H1 (cell line): ENCODE measurements at regions not wholly inside any gene's neighbourhood (a gene's known extent, or its start where the extent isn't known, plus 50 kb on each side); places are given as distances from the start of the nearest gene placed in this dataset.

Source experiments
- CTCF ChIA-PET: fragments of 300-600 bp; sonication (Branson Sonifier 250); formaldehyde crosslinking; loops from one replicate; lab custom pipeline; 2021; ENCODE audit not compliant: partially characterized antibody; lab: Charles Lee
- POLR2A ChIA-PET: fragments of 300-600 bp; sonication (Branson Sonifier 250); formaldehyde crosslinking; loops from one replicate; lab custom pipeline; 2021; ENCODE audit warnings: inconsistent platforms; ENCODE audit not compliant: partially characterized antibody; lab: Charles Lee
- DNase-seq, 2 experiments: peaks; one replicate each; pipeline versions ENCODE4 v3.0.0 to v3.0.0-alpha.2; 2010 to 2022; ENCODE audit warnings: low spot score in 2 of 2, low read depth in 1 of 2, mixed read lengths in 1 of 2
- FAIRE-seq: peaks from 2 replicates; lab custom pipeline; 2011; peaks lifted over from hg19 to GRCh38; lab: Jason Lieb, UNC
- H2AFZ ChIP-seq: 2 replicates; pipeline ENCODE4 v1.8.1; 2012; ENCODE audit warnings: low read length, inconsistent platforms
- H2AK5ac ChIP-seq: 2 replicates; pipeline ENCODE4 v1.6.1; 2013; ENCODE audit warnings: low read depth, low read length
- H2BK120ac ChIP-seq: replicated peaks from 2 replicates; pipeline ENCODE3; 2013; ENCODE audit warnings: low read depth, low read length, inconsistent platforms
- H2BK12ac ChIP-seq: 2 replicates; pipeline ENCODE4 v1.6.1; 2013; ENCODE audit warnings: low read depth, low read length
- H2BK15ac ChIP-seq: 2 replicates; pipeline ENCODE4 v1.6.1; 2013; ENCODE audit warnings: low read length
- H2BK20ac ChIP-seq: 2 replicates; pipeline ENCODE4 v1.6.1; 2013; ENCODE audit warnings: low read length
- H2BK5ac ChIP-seq: 2 replicates; pipeline ENCODE4 v1.6.1; 2013; ENCODE audit warnings: low read depth, low read length
- H3K14ac ChIP-seq: 2 replicates; pipeline ENCODE4 v1.6.1; 2013; ENCODE audit warnings: inconsistent platforms; ENCODE audit not compliant: insufficient read length
- H3K18ac ChIP-seq: 2 replicates; pipeline ENCODE4 v1.6.1; 2013; ENCODE audit warnings: low read length; ENCODE audit errors: extremely low read depth
- H3K23ac ChIP-seq: 2 replicates; pipeline ENCODE4 v1.6.1; 2013; ENCODE audit warnings: inconsistent platforms; ENCODE audit not compliant: insufficient read length
- H3K23me2 ChIP-seq: 2 replicates; pipeline ENCODE4 v1.6.1; 2013; ENCODE audit warnings: low read depth, low read length
- H3K27ac ChIP-seq: 2 replicates; pipeline ENCODE4 v1.6.1; 2011; ENCODE audit warnings: low read depth, low read length, inconsistent platforms
- H3K27me3 ChIP-seq, 4 experiments: replicated peaks in 1 of 4; 1 replicate in 1 of 4; 2 replicates in 3 of 4; pipeline versions ENCODE4 v1.6.1 to v1.8.1; 2011 to 2013; ENCODE audit warnings: low read length in 3 of 4, mild to moderate bottlenecking in 3 of 4, inconsistent platforms in 2 of 4, mixed read lengths in 2 of 4, moderate library complexity in 1 of 4; ENCODE audit not compliant: control insufficient read depth in 3 of 4, insufficient read depth in 3 of 4; ENCODE audit errors: extremely low read depth in 1 of 4
- H3K36me3 ChIP-seq, 4 experiments: 2 replicates each; pipeline versions ENCODE4 v1.6.1 to v1.8.1; 2011 to 2013; ENCODE audit warnings: mild to moderate bottlenecking in 4 of 4, low read length in 3 of 4, moderate library complexity in 2 of 4, control low read depth in 1 of 4, inconsistent platforms in 1 of 4; ENCODE audit not compliant: insufficient read depth in 4 of 4, control insufficient read depth in 2 of 4
- H3K4ac ChIP-seq: replicated peaks from 2 replicates; pipeline ENCODE3; 2013; ENCODE audit warnings: low read length, low read depth, mixed read lengths, inconsistent platforms; ENCODE audit not compliant: insufficient read length
- H3K4me1 ChIP-seq, 4 experiments: replicated peaks in 1 of 4; 1 replicate in 1 of 4; 2 replicates in 3 of 4; pipeline versions ENCODE4 v1.6.1 to v1.8.1; 2011 to 2013; ENCODE audit warnings: low read length in 3 of 4, inconsistent platforms in 2 of 4, mixed read lengths in 1 of 4; ENCODE audit not compliant: insufficient read depth in 4 of 4, control insufficient read depth in 3 of 4
- H3K4me2 ChIP-seq, 2 experiments: 2 replicates each; pipeline versions ENCODE4 v1.6.1 to v1.8.1; 2011 to 2013; ENCODE audit warnings: low read depth in 2 of 2, low read length in 2 of 2, control low read depth in 1 of 2, inconsistent platforms in 1 of 2, mild to moderate bottlenecking in 1 of 2; ENCODE audit not compliant: insufficient read depth in 1 of 2
- H3K4me3 ChIP-seq, 4 experiments: fragments of 200-600, 300-600 bp in 1 of 4; sonication (generic), shearing (Covaris generic), sonication (Bioruptor Twin) in 1 of 4; 2 replicates each; pipeline versions ENCODE4 v1.5.1 to v1.8.1; 2011 to 2016; ENCODE audit warnings: low read length in 4 of 4, low read depth in 3 of 4, control low read depth in 2 of 4, inconsistent platforms in 2 of 4, mild to moderate bottlenecking in 2 of 4, mixed read lengths in 1 of 4, moderate library complexity in 1 of 4; ENCODE audit not compliant: insufficient read depth in 2 of 4; ENCODE audit errors: extremely low read depth in 1 of 4
- H3K56ac ChIP-seq: replicated peaks from 2 replicates; pipeline ENCODE3; 2013; ENCODE audit warnings: low read depth, mild to moderate bottlenecking, mixed read lengths, low read length, inconsistent platforms; ENCODE audit not compliant: insufficient read length
- H3K79me1 ChIP-seq: 2 replicates; pipeline ENCODE4 v1.6.1; 2013; ENCODE audit warnings: low read depth, low read length, control low read depth
- H3K79me2 ChIP-seq, 2 experiments: 2 replicates each; pipeline versions ENCODE4 v1.6.1 to v1.8.1; 2012 to 2013; ENCODE audit warnings: low read length in 2 of 2, mild to moderate bottlenecking in 2 of 2, inconsistent platforms in 1 of 2; ENCODE audit not compliant: insufficient read depth in 2 of 2, control insufficient read depth in 1 of 2
- H3K9ac ChIP-seq, 4 experiments: replicated peaks in 1 of 4; 1 replicate in 1 of 4; 2 replicates in 3 of 4; pipeline versions ENCODE4 v1.6.1 to v1.8.1; 2011 to 2013; ENCODE audit warnings: low read depth in 3 of 4, low read length in 3 of 4, control low read depth in 2 of 4, mild to moderate bottlenecking in 2 of 4, moderate library complexity in 2 of 4, inconsistent platforms in 1 of 4; ENCODE audit errors: extremely low read depth in 1 of 4
- H3K9me3 ChIP-seq, 2 experiments: 2 replicates each; pipeline versions ENCODE4 v1.6.1 to v1.8.1; 2012 to 2013; ENCODE audit warnings: mild to moderate bottlenecking in 2 of 2, moderate library complexity in 2 of 2, control low read depth in 1 of 2, inconsistent platforms in 1 of 2, low read depth in 1 of 2, low read length in 1 of 2, mixed read lengths in 1 of 2; ENCODE audit not compliant: insufficient read depth in 2 of 2
- H4K20me1 ChIP-seq, 2 experiments: replicated peaks in 1 of 2; 2 replicates each; pipeline versions ENCODE3 to v1.8.1; 2011 to 2013; ENCODE audit warnings: inconsistent platforms in 2 of 2, low read length in 2 of 2, mild to moderate bottlenecking in 1 of 2; ENCODE audit not compliant: insufficient read depth in 2 of 2, control insufficient read depth in 1 of 2
- H4K5ac ChIP-seq: 2 replicates; pipeline ENCODE4 v1.6.1; 2013; ENCODE audit warnings: low read length, low read depth, mixed read lengths, inconsistent platforms; ENCODE audit not compliant: insufficient read length
- H4K8ac ChIP-seq: 2 replicates; pipeline ENCODE4 v1.8.0; 2013; ENCODE audit warnings: mild to moderate bottlenecking, moderate library complexity, low read length, inconsistent platforms; ENCODE audit not compliant: insufficient read depth; ENCODE audit errors: extremely low read depth
- H4K91ac ChIP-seq: replicated peaks from 2 replicates; pipeline ENCODE3; 2013; ENCODE audit warnings: low read length, mixed read lengths, inconsistent platforms; ENCODE audit not compliant: insufficient read length
- ASH2L ChIP-seq: fragments of 200-600, 300-600 bp; sonication (generic); IDR thresholded peaks from one replicate; pipeline ENCODE4 v1.7.1; 2017; ENCODE audit warnings: low read length
- BACH1 ChIP-seq: IDR thresholded peaks from 2 replicates; pipeline ENCODE4 v1.6.1; 2012; ENCODE audit warnings: low read length, improper control_type of control experiment
- EGR1 ChIP-seq: IDR thresholded peaks from 2 replicates; pipeline ENCODE4 v1.6.1; 2011; ENCODE audit warnings: low read depth, low read length, borderline replicate concordance
- HDAC6 ChIP-seq: IDR thresholded peaks from one replicate; pipeline ENCODE4 v1.7.1; 2012; ENCODE audit warnings: low read depth, mild to moderate bottlenecking, inconsistent platforms, low read length, moderate library complexity
- JUN ChIP-seq: IDR thresholded peaks from 2 replicates; pipeline ENCODE4 v1.6.1; 2011; ENCODE audit warnings: low read depth, mild to moderate bottlenecking, improper control_type of control experiment, low read length
- KDM4A ChIP-seq: IDR thresholded peaks from one replicate; pipeline ENCODE4 v1.7.1; 2012; ENCODE audit warnings: low read depth, mild to moderate bottlenecking, moderate library complexity, low read length, inconsistent platforms; ENCODE audit not compliant: severe bottlenecking
- RAD21 ChIP-seq, 2 experiments: IDR thresholded peaks in 1 of 2; conservative IDR thresholded peaks in 1 of 2; 2 replicates each; pipeline ENCODE4 v1.6.1; 2011; ENCODE audit warnings: low read depth in 2 of 2, low read length in 2 of 2, improper control_type of control experiment in 1 of 2, inconsistent platforms in 1 of 2, mild to moderate bottlenecking in 1 of 2, moderate library complexity in 1 of 2
- SRF ChIP-seq: IDR thresholded peaks from 2 replicates; pipeline ENCODE4 v1.6.1; 2011; ENCODE audit warnings: mild to moderate bottlenecking, low read depth, low read length, moderate library complexity
- TBP ChIP-seq: IDR thresholded peaks from 2 replicates; pipeline ENCODE4 v1.6.1; 2011; ENCODE audit warnings: low read depth, low read length, improper control_type of control experiment
- TEAD4 ChIP-seq: IDR thresholded peaks from 2 replicates; pipeline ENCODE4 v1.6.1; 2012; ENCODE audit warnings: low read depth, low read length, inconsistent platforms, mixed read lengths
- WGBS, 2 experiments: shearing (Covaris generic) in 1 of 2; methylation state at CpG; one replicate each; pipeline versions ENCODE4 v1.1.6 to v1.1.7; 2013 to 2015; ENCODE audit warnings: low lambda C conversion rate in 2 of 2, mixed read lengths in 2 of 2, inconsistent platforms in 1 of 2, low coverage in 1 of 2, missing lambda C conversion rate in 1 of 2; ENCODE audit not compliant: insufficient replicate concordance in 2 of 2, insufficient coverage in 1 of 2, insufficient read length in 1 of 2; ENCODE audit errors: extremely low coverage in 1 of 2, missing lambda C conversion rate in 1 of 2; 5-methylcytosine and 5-hydroxymethylcytosine counted together

- no peak overlapping the region for H2BK12ac ChIP-seq
- 86% methylated on average over 7 of the region's 7 CpGs; no CpG with 5 or more reads in 1 of the 2 experiments for WGBS, 2 experiments
- CTCF ChIA-PET = interaction anchor here (0.5 to 1.1 kb wide), 3 partner anchors 147 to 447 kb away, joined by 3 to 5 read pairs (median 3); no protein-coding TSS in a partner anchor
- no peak overlapping the region for H3K4me2 ChIP-seq
- no peaks in the 10 kb centered on the region for H3K79me2 ChIP-seq
- H3K18ac ChIP-seq = no peak overlapping the region
- DNase-seq = no peak
- no peak overlapping the region for H3K9ac ChIP-seq
- POLR2A ChIA-PET = no interaction called here
- FAIRE-seq = no peak
- TF ChIP-seq TEAD4 = no peak
- TF ChIP-seq HDAC6 = no peak
- no peak for TF ChIP-seq EGR1
- no peak for TF ChIP-seq SRF
- no peak for TF ChIP-seq KDM4A
- TF ChIP-seq JUN = no peak
- TF ChIP-seq TBP = no peak
- no peak for TF ChIP-seq RAD21 (IDR thresholded peaks at IDR 0.05 in 1 of 2, conservative IDR thresholded peaks at IDR 0.05 in 1 of 2; ENCODE audit: low read depth in 2 of 2, low read length in 2 of 2)
- TF ChIP-seq ASH2L = no peak
- no peak for TF ChIP-seq BACH1
- no peaks in the 10 kb centered on the region for H3K9me3 ChIP-seq
- H2BK20ac ChIP-seq = no peak overlapping the region
- no peaks in the 10 kb centered on the region for H3K23me2 ChIP-seq
- no peak overlapping the region for H2AK5ac ChIP-seq
- no peaks in the 10 kb centered on the region for H3K36me3 ChIP-seq
- no peak overlapping the region for H3K14ac ChIP-seq
- no peak overlapping the region for H2BK5ac ChIP-seq
- no peak overlapping the region for H3K23ac ChIP-seq
- H3K4me1 ChIP-seq = no peaks in the 10 kb centered on the region; a peak in 1 of 7 replicates
- no peak overlapping the region for H3K4me3 ChIP-seq
- no peak overlapping the region for H2AFZ ChIP-seq
- no peak overlapping the region for H3K56ac ChIP-seq
- no peak overlapping the region for H3K27ac ChIP-seq
- no peak overlapping the region for H4K8ac ChIP-seq
- H3K4ac ChIP-seq = no peak overlapping the region
- no peak overlapping the region for H4K91ac ChIP-seq
- no peaks in the 10 kb centered on the region for H3K79me1 ChIP-seq
- H4K5ac ChIP-seq = no peak overlapping the region
- H2BK120ac ChIP-seq = no peak overlapping the region
- no peaks in the 10 kb centered on the region for H3K27me3 ChIP-seq
- H2BK15ac ChIP-seq = no peak overlapping the region
- no peaks in the 10 kb centered on the region for H4K20me1 ChIP-seq
These were observed 87.6 kb upstream of the DISP3 start for GRCh38 chr1:11391327-11391726.
